Activated gamma-delta T cell treated with anti-CD3 and anti-CD28 coated beads, Interleukin-2, amount 50 U/mL, for 16 hours (primary cell): ENCODE measurements at regions not wholly inside any gene's neighbourhood (a gene's known extent, or its start where the extent isn't known, plus 50 kb on each side); places are given as distances from the start of the nearest gene placed in this dataset.
"Not testable (repeated sequence)": the region's sequence is repeated elsewhere in the genome, so short reads cannot be mapped to it uniquely, and the experiment has no call there.

Experiments
- DNase-seq: peaks from one replicate; pipeline ENCODE4 v3.0.0-alpha.2; 2020; ENCODE audit warnings: low read depth

GRCh38 chr2:122805346-122805745 is 1049.9 kb downstream of the TSN start:
- no peak for DNase-seq

- DNase-seq: no peak
These were observed 1053.0 kb downstream of the TSN start for GRCh38 chr2:122808286-122808969.

GRCh38 chr2:122812214-122812613 is 1056.8 kb downstream of the TSN start:
- not testable (repeated sequence) for DNase-seq

- DNase-seq: no peak
These were observed 1059.7 kb downstream of the TSN start for GRCh38 chr2:122815120-122815519.

GRCh38 chr2:122816803-122817202 is 1061.4 kb downstream of the TSN start:
- DNase-seq: no peak

- DNase-seq: no peak
These were observed 1066.9 kb downstream of the TSN start for GRCh38 chr2:122822319-122822718.

- DNase-seq: no peak
These were observed 1074.7 kb downstream of the TSN start for GRCh38 chr2:122830157-122830556.

GRCh38 chr2:122831649-122832048 is 1076.2 kb downstream of the TSN start:
- no peak for DNase-seq

GRCh38 chr2:122843503-122843902 is 1088.1 kb downstream of the TSN start:
- DNase-seq: no peak

GRCh38 chr2:122851161-122851560 is 1095.7 kb downstream of the TSN start:
- DNase-seq: no peak

GRCh38 chr2:122851972-122852531 is 1096.6 kb downstream of the TSN start:
- no peak for DNase-seq

- no peak for DNase-seq
These were observed 1101.2 kb downstream of the TSN start for GRCh38 chr2:122856696-122857095.

GRCh38 chr2:122858075-122858702 is 1102.7 kb downstream of the TSN start:
- DNase-seq: no peak

- no peak for DNase-seq
These were observed 1103.4 kb downstream of the TSN start for GRCh38 chr2:122858813-122859212.

GRCh38 chr2:122859260-122859659 is 1103.8 kb downstream of the TSN start:
- DNase-seq: no peak

GRCh38 chr2:122863532-122863931 is 1108.1 kb downstream of the TSN start:
- DNase-seq: no peak

- DNase-seq: no peak
These were observed 1109.3 kb downstream of the TSN start for GRCh38 chr2:122864728-122865127.

- no peak for DNase-seq
These were observed 1110.6 kb downstream of the TSN start for GRCh38 chr2:122866095-122866494.

- no peak for DNase-seq
These were observed 1112.5 kb downstream of the TSN start for GRCh38 chr2:122867941-122868340.

GRCh38 chr2:122868646-122869275 is 1113.3 kb downstream of the TSN start:
- no peak for DNase-seq

GRCh38 chr2:122873951-122874350 is 1118.5 kb downstream of the TSN start:
- DNase-seq: no peak

- no peak for DNase-seq
These were observed 1119.8 kb downstream of the TSN start for GRCh38 chr2:122875091-122875865.
